ENCODE measurements at regions not wholly inside any gene's neighbourhood (a gene's known extent, or its start where the extent isn't known, plus 50 kb on each side); places are given as distances from the start of the nearest gene placed in this dataset.

DNA sequence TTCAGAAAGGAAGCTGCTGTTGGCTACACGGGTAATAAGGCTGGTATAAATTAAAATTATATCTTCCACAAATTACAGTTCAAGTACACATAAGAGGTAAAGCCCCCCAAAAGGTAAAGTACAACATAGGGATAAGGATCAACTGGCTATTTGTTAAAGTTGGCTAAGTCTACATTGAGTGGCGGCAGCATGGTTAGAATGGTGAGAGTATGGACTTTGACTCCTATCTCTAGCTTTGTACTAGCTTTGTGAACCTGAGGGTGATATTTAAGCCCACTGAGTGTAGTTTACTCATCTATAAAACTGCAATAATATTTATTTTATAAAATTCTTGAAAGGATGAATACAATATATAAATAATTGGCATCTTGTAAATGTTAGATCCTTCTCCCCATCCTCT lies 542.8 kb downstream of the DSC3 start:
- peak; percentile 52; the same call in 1 of the 3 replicates for ATAC-seq
- no peaks in the 10 kb centered on the region for H3K4me1 ChIP-seq (ENCODE audit: insufficient read depth, low read length)
- TF ChIP-seq HNF4A (CRISPR knock-in tag; IDR thresholded peaks at IDR 0.05) (peak; percentile 6; the same call in 1 of the 2 replicates), PTBP1 (IDR thresholded peaks at IDR 0.05; ENCODE audit: low read depth, low read length, poor library complexity, severe bottlenecking) (no peak), GPN1 (CRISPR knock-in tag; IDR thresholded peaks at IDR 0.05; ENCODE audit: borderline replicate concordance) (no peak), HNF4G (IDR thresholded peaks at IDR 0.05; ENCODE audit: borderline replicate concordance, low read depth, low read length) (no peak), HNF4G (CRISPR knock-in tag; IDR thresholded peaks at IDR 0.05; ENCODE audit: borderline replicate concordance, low read depth) (no peak)
- no peak overlapping the region for H3K4me2 ChIP-seq (ENCODE audit: low read depth, low read length)
- H3K9me3 ChIP-seq (ENCODE audit: low read length) = no peaks in the 10 kb centered on the region
- ChIA-PET CTCF (ENCODE audit: low intra/inter-chr PET ratio, low total read pairs) (no interaction called here), POLR2A (no interaction called here)
- no peak for DNase-seq (ENCODE audit: low spot score)
- in situ Hi-C loops (cut with HindIII; ENCODE audit: extremely low pct_ligation_motif_present, low pct_unique_long_range_greater_than_20kb) (no loop called here), intact Hi-C loops (cut with micrococcal nuclease; ENCODE audit: unreplicated experiment) (no loop called here)
- H3K79me2 ChIP-seq (ENCODE audit: insufficient read depth, low read length) = no peaks in the 10 kb centered on the region
- no peaks in the 10 kb centered on the region for H3K36me3 ChIP-seq (replicated peaks in 1 of 2; ENCODE audit: control insufficient read depth in 1 of 2, insufficient read depth in 2 of 2, low read length in 2 of 2)
- H3K27ac ChIP-seq (ENCODE audit: extremely low read length, insufficient read depth, low read length) = no peak overlapping the region
- no peak overlapping the region for H3K4me3 ChIP-seq (replicated peaks in 1 of 3; ENCODE audit: insufficient read depth in 1 of 3, low read depth in 2 of 3, low read length in 3 of 3)
- no TSS peak for BruUV-seq (replicated peaks)
- H2AFZ ChIP-seq (ENCODE audit: low read length) = no peak overlapping the region
- 0% methylated on average over 2 of the region's 2 CpGs for WGBS (ENCODE audit: low lambda C conversion rate)
- FAIRE-seq = no peak
- no peak overlapping the region for H3K9ac ChIP-seq (ENCODE audit: insufficient read depth, low read depth, low read length)
- H3K27me3 ChIP-seq (ENCODE audit: control insufficient read depth in 1 of 2, insufficient read depth in 2 of 2, low read length in 2 of 2) = no peaks in the 10 kb centered on the region
- H4K20me1 ChIP-seq (ENCODE audit: insufficient read depth, low read length) = no peaks in the 10 kb centered on the region

DNA sequence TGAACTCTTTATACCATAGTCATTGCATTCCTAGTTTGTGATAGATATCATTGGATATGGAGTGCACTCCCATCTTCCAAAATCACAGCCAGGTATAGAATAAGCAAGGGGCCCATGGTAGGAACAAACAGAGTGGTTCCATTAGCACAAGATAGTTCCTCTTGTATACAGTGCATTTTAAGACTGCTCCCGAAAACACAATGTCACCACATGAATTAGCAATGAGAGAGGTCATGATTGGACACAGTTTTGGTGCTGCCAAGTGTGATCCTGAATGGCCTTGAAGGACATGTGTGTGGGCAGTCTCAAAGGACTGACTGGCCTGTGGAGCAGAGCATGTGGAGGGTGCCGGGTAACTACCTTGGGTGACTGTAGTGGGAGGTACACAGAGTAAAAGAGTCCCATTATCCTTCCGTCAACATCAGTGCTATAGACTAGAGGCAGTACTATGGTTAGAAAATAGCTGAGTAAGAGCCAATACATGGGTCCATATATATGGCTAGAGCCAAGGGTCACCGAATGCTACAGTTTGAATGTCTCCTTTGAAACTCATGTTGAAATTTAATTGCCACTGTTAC lies 549.9 kb downstream of the DSC3 start:
- FAIRE-seq (no peak), ATAC-seq (no peak), DNase-seq (ENCODE audit: low spot score) (no peak)
- Histone ChIP-seq H3K4me1 (ENCODE audit: insufficient read depth, low read length) (no peaks in the 10 kb centered on the region), H3K79me2 (ENCODE audit: insufficient read depth, low read length) (no peaks in the 10 kb centered on the region), H2AFZ (ENCODE audit: low read length) (no peak overlapping the region), H3K9ac (ENCODE audit: insufficient read depth, low read depth, low read length) (no peak overlapping the region), H4K20me1 (ENCODE audit: insufficient read depth, low read length) (no peaks in the 10 kb centered on the region), H3K27ac (ENCODE audit: extremely low read length, insufficient read depth, low read length) (no peak overlapping the region), H3K4me3 (replicated peaks in 1 of 3; ENCODE audit: insufficient read depth in 1 of 3, low read depth in 2 of 3, low read length in 3 of 3) (no peak overlapping the region), H3K36me3 (replicated peaks in 1 of 2; ENCODE audit: control insufficient read depth in 1 of 2, insufficient read depth in 2 of 2, low read length in 2 of 2) (no peaks in the 10 kb centered on the region), H3K9me3 (ENCODE audit: low read length) (no peaks in the 10 kb centered on the region), H3K4me2 (ENCODE audit: low read depth, low read length) (no peak overlapping the region), H3K27me3 (ENCODE audit: control insufficient read depth in 1 of 2, insufficient read depth in 2 of 2, low read length in 2 of 2) (no peaks in the 10 kb centered on the region)
- BruUV-seq (replicated peaks) = no TSS peak
- in situ Hi-C loops (cut with HindIII; ENCODE audit: extremely low pct_ligation_motif_present, low pct_unique_long_range_greater_than_20kb) = no loop called here
- ChIA-PET CTCF (ENCODE audit: low intra/inter-chr PET ratio, low total read pairs) (no interaction called here), POLR2A (no interaction called here)
- intact Hi-C loops (cut with micrococcal nuclease; ENCODE audit: unreplicated experiment) = no loop called here
- 21% methylated on average over 4 of the region's 4 CpGs for WGBS (ENCODE audit: low lambda C conversion rate)
- TF ChIP-seq ZNF30 (CRISPR knock-in tag; IDR thresholded peaks at IDR 0.05) = no peak
- no peak for TF ChIP-seq ZFY (CRISPR knock-in tag; IDR thresholded peaks at IDR 0.05)
- TF ChIP-seq SAFB2 (CRISPR knock-in tag; IDR thresholded peaks at IDR 0.05; ENCODE audit: borderline replicate concordance, low read depth) = no peak
- no peak for TF ChIP-seq ZNF589 (CRISPR knock-in tag; conservative IDR thresholded peaks at IDR 0.05)
- no peak for TF ChIP-seq TSC22D2 (CRISPR knock-in tag; IDR thresholded peaks at IDR 0.05; ENCODE audit: borderline replicate concordance)
- TF ChIP-seq, protein P1, sequence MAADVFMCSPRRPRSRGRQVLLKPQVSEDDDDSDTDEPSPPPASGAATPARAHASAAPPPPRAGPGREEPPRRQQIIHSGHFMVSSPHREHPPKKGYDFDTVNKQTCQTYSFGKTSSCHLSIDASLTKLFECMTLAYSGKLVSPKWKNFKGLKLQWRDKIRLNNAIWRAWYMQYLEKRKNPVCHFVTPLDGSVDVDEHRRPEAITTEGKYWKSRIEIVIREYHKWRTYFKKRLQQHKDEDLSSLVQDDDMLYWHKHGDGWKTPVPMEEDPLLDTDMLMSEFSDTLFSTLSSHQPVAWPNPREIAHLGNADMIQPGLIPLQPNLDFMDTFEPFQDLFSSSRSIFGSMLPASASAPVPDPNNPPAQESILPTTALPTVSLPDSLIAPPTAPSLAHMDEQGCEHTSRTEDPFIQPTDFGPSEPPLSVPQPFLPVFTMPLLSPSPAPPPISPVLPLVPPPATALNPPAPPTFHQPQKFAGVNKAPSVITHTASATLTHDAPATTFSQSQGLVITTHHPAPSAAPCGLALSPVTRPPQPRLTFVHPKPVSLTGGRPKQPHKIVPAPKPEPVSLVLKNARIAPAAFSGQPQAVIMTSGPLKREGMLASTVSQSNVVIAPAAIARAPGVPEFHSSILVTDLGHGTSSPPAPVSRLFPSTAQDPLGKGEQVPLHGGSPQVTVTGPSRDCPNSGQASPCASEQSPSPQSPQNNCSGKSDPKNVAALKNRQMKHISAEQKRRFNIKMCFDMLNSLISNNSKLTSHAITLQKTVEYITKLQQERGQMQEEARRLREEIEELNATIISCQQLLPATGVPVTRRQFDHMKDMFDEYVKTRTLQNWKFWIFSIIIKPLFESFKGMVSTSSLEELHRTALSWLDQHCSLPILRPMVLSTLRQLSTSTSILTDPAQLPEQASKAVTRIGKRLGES (CRISPR knock-in tag; IDR thresholded peaks at IDR 0.05; ENCODE audit: borderline replicate concordance) = no peak
- TF ChIP-seq SATB2 (CRISPR knock-in tag; IDR thresholded peaks at IDR 0.05) = no peak
- no peak for TF ChIP-seq ZNF674 (CRISPR knock-in tag; IDR thresholded peaks at IDR 0.05; ENCODE audit: low read depth)
- TF ChIP-seq, protein P2, sequence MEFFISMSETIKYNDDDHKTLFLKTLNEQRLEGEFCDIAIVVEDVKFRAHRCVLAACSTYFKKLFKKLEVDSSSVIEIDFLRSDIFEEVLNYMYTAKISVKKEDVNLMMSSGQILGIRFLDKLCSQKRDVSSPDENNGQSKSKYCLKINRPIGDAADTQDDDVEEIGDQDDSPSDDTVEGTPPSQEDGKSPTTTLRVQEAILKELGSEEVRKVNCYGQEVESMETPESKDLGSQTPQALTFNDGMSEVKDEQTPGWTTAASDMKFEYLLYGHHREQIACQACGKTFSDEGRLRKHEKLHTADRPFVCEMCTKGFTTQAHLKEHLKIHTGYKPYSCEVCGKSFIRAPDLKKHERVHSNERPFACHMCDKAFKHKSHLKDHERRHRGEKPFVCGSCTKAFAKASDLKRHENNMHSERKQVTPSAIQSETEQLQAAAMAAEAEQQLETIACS (CRISPR knock-in tag; IDR thresholded peaks at IDR 0.05) = no peak
- no peak for TF ChIP-seq ZNF879 (CRISPR knock-in tag; IDR thresholded peaks at IDR 0.05)
- no peak for TF ChIP-seq TEAD3 (CRISPR knock-in tag; optimal IDR thresholded peaks at IDR 0.05; ENCODE audit: borderline replicate concordance)
- no peak for TF ChIP-seq PHF8 (CRISPR knock-in tag; IDR thresholded peaks at IDR 0.05)
